GM12872 (cell line): ENCODE measurements at regions not wholly inside any gene's neighbourhood (a gene's known extent, or its start where the extent isn't known, plus 50 kb on each side); places are given as distances from the start of the nearest gene placed in this dataset.

Experiments
- CTCF ChIP-seq: IDR thresholded peaks from 3 replicates; pipeline ENCODE4 v1.5.1; 2011; ENCODE audit warnings: low read depth, mild to moderate bottlenecking, low read length, moderate library complexity; ENCODE audit not compliant: insufficient read depth

GRCh38 chrX:69016293-69016941, 148.8 kb downstream of the PJA1 start:
- TF ChIP-seq CTCF: no peak

DNA sequence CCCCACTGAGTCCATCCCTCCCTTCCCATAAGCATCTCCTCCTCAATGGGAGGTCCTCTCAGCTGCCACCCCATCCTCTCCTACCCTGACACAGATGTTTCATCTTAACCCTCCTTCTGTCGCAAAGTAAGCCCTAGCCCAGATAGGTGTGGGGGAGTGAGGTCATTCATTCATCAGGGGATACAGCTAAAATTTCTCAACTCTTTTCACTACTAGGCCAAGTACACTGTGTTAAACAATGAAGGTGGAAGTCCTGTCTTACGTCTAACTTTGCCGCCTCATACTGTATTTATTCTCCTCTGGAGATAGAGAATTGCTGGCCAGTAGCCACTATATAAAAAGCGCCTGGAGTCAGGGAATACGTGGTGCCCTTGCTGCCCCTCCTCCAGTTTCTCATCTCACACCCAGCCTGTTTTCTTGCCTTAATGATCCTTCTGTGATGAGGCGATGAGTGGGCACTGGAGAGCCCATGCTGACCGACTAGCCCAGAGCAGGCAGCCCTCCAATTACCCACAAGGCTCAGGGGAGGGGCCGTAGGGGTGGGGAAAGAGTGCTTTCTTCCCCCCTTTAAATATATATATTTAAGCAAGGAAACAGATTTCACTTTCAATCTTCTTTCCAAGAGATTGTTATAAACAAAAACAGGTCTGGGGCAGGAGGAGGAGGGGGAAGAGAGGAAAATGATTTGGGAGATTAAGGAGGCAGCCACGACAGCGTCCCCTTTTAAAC, 149.5 kb downstream of the PJA1 start:
- no peak for TF ChIP-seq CTCF

GRCh38 chrX:69015156-69015555, 150.1 kb downstream of the PJA1 start:
- TF ChIP-seq CTCF: no peak

GRCh38 chrX:69014200-69014599, 151.1 kb downstream of the PJA1 start:
- no peak for TF ChIP-seq CTCF

DNA sequence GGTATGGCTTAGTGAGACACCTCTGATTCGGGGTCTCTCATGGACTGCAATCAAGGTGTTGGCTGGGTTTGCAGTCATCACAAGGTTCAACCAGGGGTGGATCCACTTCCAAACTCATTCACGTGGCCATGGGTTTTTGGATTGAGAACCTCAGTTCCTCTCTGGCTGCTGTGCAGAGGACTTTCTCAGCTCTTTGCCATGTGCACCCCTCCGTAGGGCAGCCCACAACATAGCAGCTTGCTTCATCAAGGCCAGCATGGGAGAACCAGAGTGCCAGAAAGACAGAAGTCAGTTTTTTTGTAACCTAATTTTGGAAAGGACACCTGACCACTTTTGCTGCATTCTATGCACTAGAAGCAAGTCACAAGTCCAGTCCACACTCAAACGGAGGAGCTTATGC, 154.9 kb downstream of the PJA1 start:
- no peak for TF ChIP-seq CTCF

GRCh38 chrX:69000877-69001276, 164.4 kb downstream of the PJA1 start:
- no peak for TF ChIP-seq CTCF

DNA sequence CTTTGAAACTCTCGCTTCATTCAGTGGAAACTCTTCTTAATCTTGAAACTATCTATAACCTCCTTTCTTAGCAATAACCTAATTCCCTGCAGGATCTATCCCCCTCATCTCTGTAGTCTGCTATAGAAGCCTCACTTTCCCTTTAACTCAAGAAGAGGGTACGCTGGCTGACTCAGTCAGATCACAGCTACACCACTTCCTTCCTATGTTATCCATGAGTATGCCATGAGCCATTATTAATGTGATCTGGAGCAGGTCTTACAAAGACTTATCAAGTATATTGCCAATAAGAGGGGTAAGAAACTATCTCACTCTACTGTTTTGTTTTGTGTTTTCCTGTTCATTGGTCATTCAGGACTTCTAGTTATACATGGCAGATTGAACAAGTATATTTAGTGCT, 165.3 kb downstream of the PJA1 start:
- TF ChIP-seq CTCF: no peak
